ENCODE measurements at regions not wholly inside any gene's neighbourhood (a gene's known extent, or its start where the extent isn't known, plus 50 kb on each side); places are given as distances from the start of the nearest gene placed in this dataset.

- no peak overlapping the region for H3K9ac ChIP-seq (ENCODE audit: low read length)
- TF ChIP-seq EP300 (conservative IDR thresholded peaks at IDR 0.05; ENCODE audit: poor library complexity, severe bottlenecking) (no peak), REST (IDR thresholded peaks at IDR 0.05; ENCODE audit: borderline replicate concordance) (no peak), CTCF (IDR thresholded peaks at IDR 0.05; ENCODE audit: poor library complexity, severe bottlenecking) (no peak), TAF1 (IDR thresholded peaks at IDR 0.05; ENCODE audit: low read depth) (no peak), RAD21 (conservative IDR thresholded peaks at IDR 0.05) (no peak), MXI1 (conservative IDR thresholded peaks at IDR 0.05; ENCODE audit: poor library complexity, severe bottlenecking) (no peak)
- no peak overlapping the region for H3K4me2 ChIP-seq (ENCODE audit: low read length)
- no peaks in the 10 kb centered on the region for H3K9me3 ChIP-seq (ENCODE audit: low read length)
- H3K4me3 ChIP-seq (ENCODE audit: low read length) = no peak overlapping the region
- H2AFZ ChIP-seq (ENCODE audit: low read depth, low read length) = no peak overlapping the region
- no peaks in the 10 kb centered on the region for H3K79me2 ChIP-seq (replicated peaks; ENCODE audit: insufficient read depth, low read length)
- no peaks in the 10 kb centered on the region for H3F3A ChIP-seq (ENCODE audit: insufficient read depth, low read length, poor library complexity, severe bottlenecking)
- H3K9me2 ChIP-seq (ENCODE audit: insufficient read depth, low read length) = no peaks in the 10 kb centered on the region
- H3K36me3 ChIP-seq (ENCODE audit: insufficient read depth, low read length) = no peaks in the 10 kb centered on the region
- H3K27ac ChIP-seq (ENCODE audit: low read length) = no peak overlapping the region
- no peaks in the 10 kb centered on the region for H4K20me1 ChIP-seq (ENCODE audit: insufficient read depth)
- no peaks in the 10 kb centered on the region for H3K27me3 ChIP-seq (ENCODE audit: insufficient read depth, low read depth, low read length)
Observed at GRCh38 chr3:96086018-96086417, 728.4 kb upstream of the EPHA6 start.

- H3K79me2 ChIP-seq (replicated peaks; ENCODE audit: insufficient read depth, low read length) = no peaks in the 10 kb centered on the region
- no peak overlapping the region for H3K9ac ChIP-seq (ENCODE audit: low read length)
- no peaks in the 10 kb centered on the region for H3K36me3 ChIP-seq (ENCODE audit: insufficient read depth, low read length)
- H4K20me1 ChIP-seq (ENCODE audit: insufficient read depth) = no peaks in the 10 kb centered on the region
- H3K9me2 ChIP-seq (ENCODE audit: insufficient read depth, low read length) = no peaks in the 10 kb centered on the region
- H3K4me2 ChIP-seq (ENCODE audit: low read length) = no peak overlapping the region
- no peaks in the 10 kb centered on the region for H3K27me3 ChIP-seq (ENCODE audit: insufficient read depth, low read depth, low read length)
- H3F3A ChIP-seq (ENCODE audit: insufficient read depth, low read length, poor library complexity, severe bottlenecking) = no peaks in the 10 kb centered on the region
- TF ChIP-seq MXI1 (conservative IDR thresholded peaks at IDR 0.05; ENCODE audit: poor library complexity, severe bottlenecking) = no peak
- H3K9me3 ChIP-seq (ENCODE audit: low read length) = no peaks in the 10 kb centered on the region
- no peak overlapping the region for H3K4me3 ChIP-seq (ENCODE audit: low read length)
- H2AFZ ChIP-seq (ENCODE audit: low read depth, low read length) = no peak overlapping the region
- no peak overlapping the region for H3K27ac ChIP-seq (ENCODE audit: low read length)
Observed at GRCh38 chr3:96101006-96101560, 713.3 kb upstream of the EPHA6 start.

- Histone ChIP-seq H3K9me2 (ENCODE audit: insufficient read depth, low read length) (no peaks in the 10 kb centered on the region), H3K79me2 (replicated peaks; ENCODE audit: insufficient read depth, low read length) (no peaks in the 10 kb centered on the region), H3K27ac (ENCODE audit: low read length) (no peak overlapping the region), H3K27me3 (ENCODE audit: insufficient read depth, low read depth, low read length) (no peaks in the 10 kb centered on the region), H3K9me3 (ENCODE audit: low read length) (no peaks in the 10 kb centered on the region), H3K9ac (ENCODE audit: low read length) (no peak overlapping the region), H3K4me2 (ENCODE audit: low read length) (no peak overlapping the region), H3F3A (ENCODE audit: insufficient read depth, low read length, poor library complexity, severe bottlenecking) (no peaks in the 10 kb centered on the region), H3K36me3 (ENCODE audit: insufficient read depth, low read length) (no peaks in the 10 kb centered on the region), H2AFZ (ENCODE audit: low read depth, low read length) (no peak overlapping the region), H4K20me1 (ENCODE audit: insufficient read depth) (no peaks in the 10 kb centered on the region), H3K4me3 (ENCODE audit: low read length) (no peak overlapping the region)
- TF ChIP-seq EZH2 (IDR thresholded peaks at IDR 0.05; ENCODE audit: borderline replicate concordance, insufficient read depth, low read length, poor library complexity, severe bottlenecking) (no peak), SMC3 (conservative IDR thresholded peaks at IDR 0.05; ENCODE audit: poor library complexity) (no peak), MXI1 (conservative IDR thresholded peaks at IDR 0.05; ENCODE audit: poor library complexity, severe bottlenecking) (no peak), TAF1 (IDR thresholded peaks at IDR 0.05; ENCODE audit: low read depth) (no peak), CTCF (IDR thresholded peaks at IDR 0.05; ENCODE audit: poor library complexity, severe bottlenecking) (no peak), POLR2AphosphoS5 (IDR thresholded peaks at IDR 0.05) (no peak), RAD21 (conservative IDR thresholded peaks at IDR 0.05) (no peak), EP300 (conservative IDR thresholded peaks at IDR 0.05; ENCODE audit: poor library complexity, severe bottlenecking) (no peak), REST (IDR thresholded peaks at IDR 0.05; ENCODE audit: borderline replicate concordance) (no peak)
Observed at GRCh38 chr3:96106701-96107100, 707.7 kb upstream of the EPHA6 start.
